Activated naive CD4-positive, alpha-beta T cell treated with anti-CD3 and anti-CD28 coated beads, Interleukin-2, amount 50 U/mL, for 72 hours (primary cell): ENCODE measurements at regions not wholly inside any gene's neighbourhood (a gene's known extent, or its start where the extent isn't known, plus 50 kb on each side); places are given as distances from the start of the nearest gene placed in this dataset.
"Not testable (repeated sequence)": the region's sequence is repeated elsewhere in the genome, so short reads cannot be mapped to it uniquely, and the experiment has no call there.

Experiments
- ATAC-seq, 2 donors: fragments of 150-1000 bp; cut with Tn5 transposase; 2 replicates each; pipeline ENCODE4 v1.10.0; 2021; ENCODE audit warnings: mild to moderate bottlenecking in 2 of 2, moderate library complexity in 2 of 2
- DNase-seq, 2 donors: peaks; one replicate each; pipeline ENCODE4 v3.0.0; 2021 to 2022; ENCODE audit warnings: low spot score in 2 of 2
- H3K27ac Mint-ChIP-seq, 2 donors: one replicate each; pipeline ENCODE4 v1.8.0; 2022; ENCODE audit warnings: mild to moderate bottlenecking in 2 of 2, mixed read lengths in 2 of 2
- H3K36me3 Mint-ChIP-seq, 2 donors: one replicate each; pipeline ENCODE4 v1.8.0; 2022; ENCODE audit warnings: mixed read lengths in 2 of 2
- H3K9me3 Mint-ChIP-seq, 2 donors: one replicate each; pipeline ENCODE4 v1.8.0; 2022; ENCODE audit warnings: mixed read lengths in 2 of 2

DNA sequence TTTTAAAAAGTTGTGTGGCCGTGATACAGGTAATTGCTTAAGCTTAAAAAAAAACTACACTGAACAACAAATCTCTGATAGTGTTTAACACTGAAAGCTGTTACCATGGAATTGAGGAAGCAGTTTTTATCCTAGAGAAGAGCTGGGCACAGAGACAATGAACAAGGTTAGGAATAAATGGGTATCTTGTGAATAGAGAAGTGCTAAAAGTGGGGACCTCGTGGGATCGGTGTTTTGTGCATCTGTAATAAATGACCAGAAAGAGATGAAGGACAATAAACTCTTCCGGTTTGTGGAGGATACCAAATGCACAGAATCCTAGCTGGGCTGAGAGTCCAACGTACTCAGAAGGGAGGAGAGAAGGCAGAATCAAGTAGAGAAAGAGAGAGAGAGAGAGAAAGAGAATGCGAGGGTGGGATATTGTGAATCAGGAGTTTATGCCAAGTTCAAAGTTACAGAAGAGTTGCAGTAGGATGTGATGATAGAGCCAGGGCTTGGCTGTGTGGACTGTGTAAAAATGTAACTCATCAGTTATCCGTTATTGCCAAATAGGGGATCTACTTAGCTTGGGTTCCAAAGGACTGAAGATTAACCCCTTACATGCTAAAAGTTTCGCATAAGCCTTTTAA, 148.9 kb downstream of the IL20RB start:
- DNase-seq (no peak), ATAC-seq (no peak)
- H3K36me3 Mint-ChIP-seq: no peaks in the 10 kb centered on the region
- H3K9me3 Mint-ChIP-seq: no peaks in the 10 kb centered on the region
- H3K27ac Mint-ChIP-seq: no peak overlapping the region

DNA sequence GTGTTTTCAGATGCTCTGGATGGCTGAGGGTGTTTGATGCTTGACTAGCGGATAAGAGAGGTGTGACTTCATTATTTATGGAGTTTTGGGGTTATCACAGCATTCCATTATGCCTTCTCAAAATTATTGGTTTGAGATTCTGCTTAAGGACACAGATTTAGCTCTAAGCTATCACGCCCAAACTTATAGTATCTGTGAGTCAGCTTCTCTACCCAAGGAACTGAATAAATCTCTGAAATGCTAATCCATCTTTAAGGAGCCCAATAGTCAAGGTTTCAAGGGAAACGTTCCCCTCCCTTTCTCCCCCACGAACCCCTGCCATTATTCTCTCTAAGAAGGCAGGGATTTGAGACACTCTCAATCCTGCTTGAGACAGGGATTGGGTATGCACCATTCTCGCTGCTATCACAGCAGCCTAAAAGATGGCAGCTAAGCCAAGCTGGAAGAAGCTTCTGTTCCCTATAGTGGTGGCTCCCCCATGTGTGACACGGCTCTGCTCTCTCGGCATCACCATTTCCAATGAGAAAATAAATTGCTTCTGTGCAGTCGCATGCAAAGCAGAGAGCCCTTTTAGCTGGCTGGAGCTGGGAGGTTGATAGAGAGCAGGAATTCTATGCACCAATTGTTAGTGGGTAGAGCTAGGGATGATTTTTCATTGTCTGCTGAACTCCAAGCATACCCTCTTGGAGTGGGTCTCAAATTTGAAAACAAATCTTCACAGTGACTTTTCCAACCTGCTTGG, 151.1 kb downstream of the IL20RB start:
- DNase-seq (no peak), ATAC-seq (no peak)
- no peaks in the 10 kb centered on the region for H3K36me3 Mint-ChIP-seq
- no peak overlapping the region for H3K27ac Mint-ChIP-seq
- H3K9me3 Mint-ChIP-seq: no peaks in the 10 kb centered on the region

DNA sequence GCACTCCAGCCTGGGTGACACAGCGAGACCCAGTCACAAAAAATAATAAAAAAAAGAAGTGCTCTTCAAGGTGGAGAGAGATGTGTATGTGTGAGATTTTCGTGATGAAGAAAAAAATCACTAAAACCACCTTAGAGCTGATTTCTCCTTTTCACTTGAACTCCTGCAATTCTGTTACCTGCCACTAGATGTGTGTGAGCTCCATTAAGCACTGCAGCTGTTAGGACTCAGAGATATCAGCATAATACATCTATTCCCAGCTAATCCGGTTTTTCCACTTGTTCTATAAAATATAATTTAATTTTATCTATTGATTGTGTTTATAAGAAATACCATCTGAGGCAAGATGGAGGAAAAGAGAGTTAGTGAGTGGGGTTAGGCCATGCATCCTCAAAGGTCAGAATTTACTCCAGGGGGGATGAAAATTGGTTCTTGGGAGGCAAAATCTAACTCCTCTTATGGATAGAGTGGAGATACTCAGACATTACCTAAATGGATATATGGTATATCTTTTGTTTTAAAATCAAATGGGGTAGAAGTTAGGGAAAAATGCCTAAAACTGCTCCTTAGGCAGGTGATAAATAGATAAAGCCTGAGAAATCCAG, 152.7 kb downstream of the IL20RB start:
- DNase-seq (no peak), ATAC-seq (no peak)
- H3K27ac Mint-ChIP-seq: no peak overlapping the region
- no peaks in the 10 kb centered on the region for H3K9me3 Mint-ChIP-seq
- H3K36me3 Mint-ChIP-seq: no peaks in the 10 kb centered on the region

DNA sequence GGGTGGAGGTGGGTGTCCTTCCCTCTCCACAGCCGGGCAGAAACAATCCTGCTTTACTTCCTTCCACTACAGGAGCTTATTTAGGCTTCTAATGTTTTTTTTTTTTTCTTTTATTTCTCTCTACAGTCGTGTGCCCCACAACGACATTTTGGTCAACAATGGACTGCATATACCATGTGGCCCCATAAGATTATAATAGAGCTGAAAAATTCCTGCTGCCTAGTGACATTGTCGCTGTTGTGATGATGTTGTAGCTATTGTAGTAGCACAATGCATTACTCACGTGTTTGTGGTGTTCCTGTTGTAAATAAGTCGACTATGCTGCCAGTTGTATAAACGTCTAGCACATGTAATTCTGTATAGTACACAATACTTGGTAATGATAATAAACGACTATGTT, 153.7 kb downstream of the IL20RB start:
- no peak overlapping the region for H3K27ac Mint-ChIP-seq
- DNase-seq (no peak), ATAC-seq (no peak)
- H3K36me3 Mint-ChIP-seq: no peaks in the 10 kb centered on the region
- no peaks in the 10 kb centered on the region for H3K9me3 Mint-ChIP-seq

DNA sequence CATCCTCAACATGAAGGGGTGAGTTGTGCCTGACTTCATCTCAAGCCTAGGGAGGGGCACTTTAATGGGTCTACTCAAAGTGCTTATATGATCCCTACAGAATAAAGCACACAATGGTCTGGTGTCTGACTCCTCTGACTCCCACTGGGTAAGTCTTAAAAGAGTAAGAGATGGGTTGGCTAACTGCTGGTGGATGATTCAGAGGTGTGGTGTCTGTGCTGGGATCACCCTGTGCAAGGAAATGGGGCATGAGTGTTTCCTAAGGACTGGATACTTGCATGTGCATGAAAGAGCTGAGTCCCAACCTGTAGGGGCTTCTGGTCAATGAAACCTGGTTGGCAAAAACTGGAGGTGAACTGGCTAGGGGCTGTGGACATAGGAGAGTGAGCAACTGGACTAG, 158.8 kb downstream of the IL20RB start:
- no peak overlapping the region for H3K27ac Mint-ChIP-seq
- no peaks in the 10 kb centered on the region for H3K36me3 Mint-ChIP-seq
- no peak for ATAC-seq
- no peak for DNase-seq
- H3K9me3 Mint-ChIP-seq: no peaks in the 10 kb centered on the region

DNA sequence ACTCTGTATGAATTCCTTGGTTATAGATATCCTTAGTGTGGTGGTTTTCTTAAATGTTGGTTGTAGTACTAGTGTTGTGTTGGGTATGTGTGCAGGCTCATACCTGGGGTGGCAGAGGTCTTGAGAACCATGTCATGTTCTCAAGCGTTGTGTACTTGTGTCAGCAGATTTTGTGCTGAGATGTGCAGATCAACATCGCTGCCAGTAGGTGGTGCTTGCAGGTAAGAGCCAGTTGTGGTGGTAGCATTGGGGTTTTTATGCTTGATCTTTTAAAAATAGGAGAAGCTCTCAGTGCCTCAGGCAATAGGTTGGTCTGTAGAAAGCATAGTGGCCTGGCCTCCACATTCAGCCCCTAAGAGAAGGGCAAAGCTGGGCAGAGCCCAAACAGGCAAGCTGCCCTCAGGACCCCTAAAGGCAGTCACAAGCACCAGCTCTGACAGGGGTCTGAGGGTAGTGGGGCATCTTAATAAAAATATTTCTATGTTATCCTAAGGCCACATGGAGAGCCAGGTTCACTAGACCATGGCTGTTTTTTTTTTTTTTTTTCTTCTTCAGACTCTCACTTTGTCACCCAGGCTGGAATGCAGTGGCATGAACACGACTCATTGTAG, 164.0 kb downstream of the IL20RB start:
- ATAC-seq: peak in 1 of 2 donors; percentile 55
- no peaks in the 10 kb centered on the region for H3K36me3 Mint-ChIP-seq
- peak in 1 of 2 donors; percentile 16 for DNase-seq
- no peaks in the 10 kb centered on the region for H3K9me3 Mint-ChIP-seq
- no peak overlapping the region for H3K27ac Mint-ChIP-seq

DNA sequence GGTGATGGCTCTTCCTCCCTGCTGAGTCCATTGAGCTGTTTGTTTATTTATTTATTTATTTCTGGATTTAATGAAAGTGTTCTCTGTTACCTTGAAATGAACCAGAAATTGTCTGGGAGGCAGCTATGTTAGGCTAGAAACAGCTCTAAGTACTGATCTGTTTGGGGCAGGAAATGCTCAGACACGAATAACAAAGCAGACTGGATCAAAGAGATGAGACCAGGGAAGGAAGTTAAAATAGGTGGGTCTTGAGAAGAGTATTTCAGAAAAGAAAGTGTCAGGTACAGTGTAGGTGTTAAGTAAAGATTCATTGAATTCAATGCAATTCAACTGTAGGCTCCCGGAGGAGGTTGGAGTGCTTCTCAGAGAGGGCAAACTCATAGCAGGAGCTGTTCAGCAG, 173.3 kb downstream of the IL20RB start:
- H3K27ac Mint-ChIP-seq: no peak overlapping the region

DNA sequence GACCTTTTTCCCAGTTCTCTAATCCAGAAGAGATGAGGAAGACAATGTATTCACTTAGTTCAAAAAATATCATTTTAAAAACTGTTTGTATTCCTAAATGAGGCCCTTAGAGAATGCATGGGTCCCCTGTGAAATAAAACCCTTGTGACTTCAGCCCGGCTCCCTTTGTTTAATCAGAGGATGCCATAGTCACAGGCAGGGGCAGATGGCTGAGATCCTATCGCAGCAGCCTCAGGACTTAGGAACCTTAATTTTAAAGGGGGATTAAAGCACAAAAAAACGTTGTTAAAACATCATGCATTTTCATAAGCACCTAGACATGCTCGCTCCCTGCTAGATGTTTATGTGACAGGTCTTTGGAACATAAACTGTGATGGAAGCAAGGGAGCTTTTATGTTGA, 176.6 kb downstream of the IL20RB start:
- Mint-ChIP-seq H3K36me3 (no peaks in the 10 kb centered on the region), H3K27ac (no peak overlapping the region), H3K9me3 (no peaks in the 10 kb centered on the region)
- ATAC-seq: no peak
- no peak for DNase-seq

More for the DNA sequence above, 173.3 kb downstream of the IL20RB start:
- ATAC-seq (peak in 1 of 2 donors; percentile 16), DNase-seq (no peak)
- Mint-ChIP-seq H3K9me3 (no peaks in the 10 kb centered on the region), H3K36me3 (no peaks in the 10 kb centered on the region)

DNA sequence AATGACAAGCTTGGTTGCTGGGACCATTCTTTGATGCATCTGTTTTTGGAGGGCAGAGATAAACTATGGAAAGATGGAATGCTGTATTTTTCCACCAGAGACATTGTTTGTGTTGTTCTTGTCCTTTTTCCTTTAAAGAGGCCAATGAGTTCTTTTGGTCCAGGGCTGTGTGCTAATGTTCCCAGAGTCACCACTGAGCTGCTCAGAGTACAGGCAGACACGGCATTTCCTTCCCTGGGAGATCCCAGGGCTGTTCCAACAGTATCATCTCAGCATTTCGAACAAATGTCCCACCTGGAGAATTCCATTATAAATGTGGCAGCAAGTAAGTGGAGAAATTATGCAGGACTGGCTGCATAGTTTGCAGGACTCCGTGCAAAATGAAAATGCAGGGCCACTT, 190.6 kb downstream of the IL20RB start:
- no peaks in the 10 kb centered on the region for H3K9me3 Mint-ChIP-seq
- ATAC-seq (no peak), DNase-seq (no peak)
- no peak overlapping the region for H3K27ac Mint-ChIP-seq
- no peaks in the 10 kb centered on the region for H3K36me3 Mint-ChIP-seq

DNA sequence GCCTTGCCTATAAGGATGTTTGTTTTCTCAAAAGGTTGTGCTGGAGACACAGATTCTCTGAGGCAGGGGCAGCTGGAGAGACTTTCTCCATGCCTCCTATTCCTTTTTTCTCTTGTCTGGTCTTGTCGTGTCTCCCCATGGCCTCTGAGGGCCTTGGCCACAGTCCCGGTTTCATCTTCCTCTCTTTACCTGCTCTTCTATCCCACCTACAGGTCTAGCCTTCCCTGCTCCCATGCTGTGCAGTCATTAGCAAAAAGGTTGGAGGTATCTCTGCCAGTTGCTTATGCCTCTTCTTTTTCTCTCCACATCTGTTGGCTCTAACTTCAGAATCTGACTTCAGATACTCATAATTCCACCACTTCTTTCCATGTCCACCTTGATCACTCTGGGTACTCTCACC, 191.1 kb downstream of the IL20RB start:
- Mint-ChIP-seq H3K36me3 (no peaks in the 10 kb centered on the region), H3K27ac (no peak overlapping the region), H3K9me3 (no peaks in the 10 kb centered on the region)
- DNase-seq (no peak), ATAC-seq (no peak)

DNA sequence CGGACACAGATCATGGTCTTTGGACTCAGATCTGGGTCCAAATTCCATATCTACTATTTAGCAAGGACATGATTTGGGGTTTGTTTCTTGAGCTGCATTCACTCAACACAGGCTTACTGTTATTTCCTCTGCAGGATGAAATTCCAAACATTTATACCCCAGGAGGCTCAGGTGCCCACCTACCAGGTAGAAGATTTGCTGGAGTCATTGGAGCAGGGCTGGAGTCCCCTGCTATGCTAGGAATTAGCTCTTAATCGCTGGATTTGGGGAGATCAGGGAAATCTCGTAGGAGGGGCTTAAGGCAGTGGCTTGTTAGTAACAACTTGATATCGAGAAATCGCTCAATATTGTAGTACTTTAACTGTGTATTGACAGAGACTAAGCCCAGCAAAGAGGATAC, 193.0 kb downstream of the IL20RB start:
- H3K9me3 Mint-ChIP-seq: no peaks in the 10 kb centered on the region
- ATAC-seq (no peak), DNase-seq (no peak)
- no peak overlapping the region for H3K27ac Mint-ChIP-seq
- no peaks in the 10 kb centered on the region for H3K36me3 Mint-ChIP-seq

DNA sequence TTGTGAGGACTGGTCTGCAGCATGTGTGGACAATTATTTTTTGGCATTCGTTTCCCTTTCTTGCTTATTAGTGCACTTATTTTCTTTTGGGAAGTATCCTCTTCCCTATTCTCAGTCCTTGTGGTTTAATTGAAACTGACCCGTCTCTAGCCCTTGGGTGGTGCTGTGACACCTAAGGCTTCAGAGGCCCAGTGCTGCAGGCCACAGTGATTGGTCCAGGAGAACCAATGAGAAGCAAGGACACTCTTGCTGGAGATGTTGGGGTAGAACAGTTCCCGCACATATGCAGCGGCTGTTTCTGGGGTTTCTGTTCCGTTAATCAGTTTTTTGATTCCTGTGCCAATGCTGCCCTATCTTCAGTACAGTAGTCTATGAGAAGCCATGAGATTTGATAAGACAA, 195.3 kb downstream of the IL20RB start:
- DNase-seq, ATAC-seq, H3K9me3 Mint-ChIP-seq: not testable (repeated sequence)

DNA sequence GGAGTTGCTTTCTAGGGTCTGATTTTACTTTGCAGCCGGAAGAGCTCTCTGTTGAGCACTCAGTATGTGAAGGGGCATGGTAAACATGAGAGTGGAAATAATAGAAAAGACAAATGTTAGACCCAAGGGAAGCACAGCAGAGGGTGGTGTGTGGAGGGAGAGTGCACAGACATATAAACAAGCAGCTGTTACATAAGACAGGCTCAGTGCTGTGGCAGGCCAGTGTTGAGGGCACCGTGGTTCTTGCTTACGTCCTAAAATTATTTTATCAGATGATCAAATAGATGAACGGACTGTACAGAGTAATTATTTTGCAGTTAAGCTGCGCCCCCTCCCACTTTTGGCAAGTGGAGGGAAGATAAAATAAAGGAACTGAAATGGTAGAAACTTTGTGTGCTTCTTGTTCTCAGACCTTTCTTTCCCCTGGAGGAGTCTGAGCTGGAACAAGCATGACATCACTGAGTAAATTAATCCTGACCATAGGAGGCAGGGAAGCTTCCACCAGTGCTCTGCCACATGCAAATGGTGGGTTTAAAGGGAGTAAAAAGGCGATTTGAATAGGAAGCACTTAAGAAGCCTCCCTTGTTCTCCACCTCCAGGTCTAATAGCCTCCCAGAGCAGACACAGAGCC, 205.6 kb downstream of the IL20RB start:
- H3K36me3 Mint-ChIP-seq: no peaks in the 10 kb centered on the region
- ATAC-seq (no peak), DNase-seq (no peak)
- no peaks in the 10 kb centered on the region for H3K9me3 Mint-ChIP-seq
- H3K27ac Mint-ChIP-seq: no peak overlapping the region

More for the DNA sequence above, 195.3 kb downstream of the IL20RB start:
- H3K27ac Mint-ChIP-seq, H3K36me3 Mint-ChIP-seq: not testable (repeated sequence)

DNA sequence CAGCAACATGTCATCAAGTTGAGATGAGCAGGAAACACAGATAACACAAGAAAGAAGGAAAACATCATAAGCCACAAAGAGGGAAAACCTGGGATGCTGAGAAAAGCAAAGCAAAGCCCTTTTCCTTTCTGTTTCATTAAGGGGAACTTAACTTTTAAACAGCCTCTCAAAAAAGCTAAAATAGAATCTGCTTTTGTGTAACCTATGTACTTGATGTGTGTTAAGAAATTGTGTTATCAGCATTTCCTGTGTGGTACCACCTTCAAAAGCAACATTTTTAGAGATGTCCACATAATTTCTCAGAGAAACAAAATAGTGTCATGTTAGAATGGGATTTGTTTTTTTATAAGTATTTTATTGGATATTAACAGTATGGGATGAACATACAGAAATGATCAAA, 206.2 kb downstream of the IL20RB start:
- DNase-seq (no peak), ATAC-seq (no peak)
- peak overlapping the region in 1 of 2 donors; percentile 37 for H3K27ac Mint-ChIP-seq
- H3K9me3 Mint-ChIP-seq: no peaks in the 10 kb centered on the region
- H3K36me3 Mint-ChIP-seq: no peaks in the 10 kb centered on the region

DNA sequence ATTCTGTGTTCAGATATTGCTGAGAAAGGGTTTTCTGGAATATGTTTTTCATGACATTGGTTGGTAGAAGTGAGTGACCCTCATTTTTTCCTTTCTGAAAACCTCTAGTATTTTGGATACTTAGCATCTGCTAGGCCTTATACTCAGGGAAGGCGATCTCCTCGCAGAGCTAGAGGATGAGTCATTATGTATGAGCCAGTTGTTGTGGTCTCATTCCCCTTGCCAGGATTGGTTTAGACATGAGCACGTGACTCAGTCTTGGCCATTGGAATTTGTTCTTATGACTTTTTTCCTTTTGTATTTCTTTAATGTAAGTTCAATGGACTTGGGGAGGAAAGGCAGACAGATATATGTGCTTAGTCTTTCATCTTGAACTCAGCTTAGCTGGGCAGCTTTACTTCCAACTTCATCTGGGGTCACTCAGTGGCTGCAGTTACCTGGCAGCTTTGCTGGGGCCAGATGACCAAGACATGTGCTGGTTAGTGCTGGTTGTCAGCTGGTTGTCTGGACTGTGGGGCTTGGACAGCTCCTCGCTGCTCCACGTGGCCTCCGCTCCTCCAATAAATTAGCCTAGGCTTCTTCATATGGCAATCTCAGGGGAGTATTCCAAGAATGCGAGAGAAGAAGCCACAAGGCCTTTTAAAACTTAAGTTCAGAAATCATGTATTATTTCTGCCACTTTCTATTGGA, 207.5 kb downstream of the IL20RB start:
- peak in 1 of 2 donors; percentile 34 for ATAC-seq
- Mint-ChIP-seq H3K9me3 (no peaks in the 10 kb centered on the region), H3K27ac (no peak overlapping the region), H3K36me3 (no peaks in the 10 kb centered on the region)
- no peak for DNase-seq

DNA sequence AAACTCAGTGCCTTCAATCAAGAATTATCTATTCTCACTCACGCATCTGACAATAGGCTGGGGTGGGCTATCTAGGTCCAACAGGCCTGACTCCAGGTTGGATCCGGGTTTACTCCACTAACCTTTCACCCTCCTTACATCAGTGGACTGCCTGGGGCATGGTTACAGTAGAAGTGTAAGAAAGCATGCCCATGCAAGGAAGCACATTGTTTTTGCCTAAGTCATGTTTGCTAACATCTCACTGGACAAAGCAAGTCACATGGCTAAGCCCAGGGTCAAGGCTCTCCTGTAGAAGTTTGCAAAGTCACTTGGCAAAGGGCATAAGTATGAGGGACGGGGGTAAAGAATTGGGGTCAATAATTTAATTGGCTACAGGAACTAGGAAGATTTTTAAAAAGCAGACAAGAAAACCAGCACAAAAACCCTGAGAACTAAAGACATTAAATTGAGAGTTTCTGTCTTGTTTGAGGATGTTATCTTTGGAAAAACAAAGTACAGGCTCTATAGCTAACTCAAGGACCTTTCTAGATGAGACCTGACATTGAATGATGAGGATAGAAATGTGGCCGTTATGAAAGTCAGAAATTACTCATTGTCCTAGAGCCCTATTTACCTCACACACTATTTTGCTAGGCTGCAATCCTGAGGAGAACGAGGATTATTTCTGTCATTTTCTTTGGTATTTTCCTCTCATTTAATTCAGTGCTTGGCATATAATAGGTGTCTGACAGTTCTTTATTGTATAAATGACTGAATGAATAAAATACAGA, 214.2 kb downstream of the IL20RB start:
- DNase-seq: no peak
- no peaks in the 10 kb centered on the region for H3K36me3 Mint-ChIP-seq
- no peaks in the 10 kb centered on the region for H3K9me3 Mint-ChIP-seq
- ATAC-seq: no peak
- no peak overlapping the region for H3K27ac Mint-ChIP-seq
